Neural cell (in vitro differentiated cells): ENCODE measurements at regions not wholly inside any gene's neighbourhood (a gene's known extent, or its start where the extent isn't known, plus 50 kb on each side); places are given as distances from the start of the nearest gene placed in this dataset.

Experiments
- H2AFZ ChIP-seq: fragments of 200-600, 300-800 bp; sonication (generic), shearing (Covaris generic); 2 replicates; pipeline ENCODE4 v1.6.0; 2014; ENCODE audit warnings: low read depth, mild to moderate bottlenecking, antibody characterized with exemption, low read length, moderate library complexity
- H3F3A ChIP-seq: fragments of 200-600 bp; shearing (Covaris generic); 2 replicates; pipeline ENCODE4 v1.6.1; 2016; ENCODE audit warnings: mild to moderate bottlenecking, moderate library complexity, mixed read lengths, antibody characterized with exemption, low read length; ENCODE audit not compliant: insufficient read depth, poor library complexity, severe bottlenecking
- H3K27ac ChIP-seq: fragments of 200-600, 300-800 bp; sonication (generic), shearing (Covaris generic); 2 replicates; pipeline ENCODE4 v1.5.1; 2014; ENCODE audit warnings: mild to moderate bottlenecking, low read length, moderate library complexity
- H3K27me3 ChIP-seq: fragments of 300-800, 200-600 bp; sonication (generic), shearing (Covaris generic); 2 replicates; pipeline ENCODE4 v1.6.0; 2014; ENCODE audit warnings: mild to moderate bottlenecking, low read depth, low read length, moderate library complexity; ENCODE audit not compliant: insufficient read depth
- H3K36me3 ChIP-seq: fragments of 300-800, 200-600 bp; sonication (generic), shearing (Covaris generic); 2 replicates; pipeline ENCODE4 v1.5.1; 2014; ENCODE audit warnings: mild to moderate bottlenecking, antibody characterized with exemption, low read length, moderate library complexity; ENCODE audit not compliant: insufficient read depth
- H3K4me2 ChIP-seq: fragments of 300-800, 200-600 bp; sonication (generic), shearing (Covaris generic); 2 replicates; pipeline ENCODE4 v1.6.0; 2014; ENCODE audit warnings: mild to moderate bottlenecking, low read length
- H3K4me3 ChIP-seq: fragments of 300-800, 200-600 bp; sonication (generic), shearing (Covaris generic); 2 replicates; pipeline ENCODE4 v1.5.1; 2014; ENCODE audit warnings: mild to moderate bottlenecking, low read length, moderate library complexity
- H3K79me2 ChIP-seq: fragments of 200-600 bp; shearing (Covaris generic); replicated peaks from 2 replicates; pipeline ENCODE4 v1.6.0; 2014; ENCODE audit warnings: mild to moderate bottlenecking, low read length, moderate library complexity; ENCODE audit not compliant: insufficient read depth
- H3K9ac ChIP-seq: fragments of 300-800, 200-600 bp; sonication (generic), shearing (Covaris generic); 2 replicates; pipeline ENCODE4 v1.6.1; 2016; ENCODE audit warnings: mild to moderate bottlenecking, low read length, mixed read lengths
- H3K9me2 ChIP-seq: fragments of 200-600 bp; shearing (Covaris generic); 2 replicates; pipeline ENCODE4 v1.6.1; 2016; ENCODE audit warnings: mild to moderate bottlenecking, low read length, mixed read lengths; ENCODE audit not compliant: insufficient read depth
- H3K9me3 ChIP-seq: fragments of 200-600, 300-800 bp; sonication (generic), shearing (Covaris generic); 2 replicates; pipeline ENCODE4 v1.6.1; 2016; ENCODE audit warnings: mild to moderate bottlenecking, mixed run types, low read length, moderate library complexity, mixed read lengths
- H4K20me1 ChIP-seq: fragments of 200-600 bp; shearing (Covaris generic); 2 replicates; pipeline ENCODE4 v1.6.1; 2016; ENCODE audit warnings: mild to moderate bottlenecking, mixed run types; ENCODE audit not compliant: insufficient read depth
- CTCF ChIP-seq: fragments of 450-650 bp; IDR thresholded peaks from 2 replicates; pipeline ENCODE4 v1.5.1; 2014; ENCODE audit warnings: antibody characterized with exemption, mild to moderate bottlenecking, moderate library complexity; ENCODE audit not compliant: poor library complexity, severe bottlenecking
- EP300 ChIP-seq: fragments of 450-650 bp; conservative IDR thresholded peaks from 2 replicates; pipeline ENCODE4 v1.6.1; 2014; ENCODE audit warnings: antibody characterized with exemption, mild to moderate bottlenecking, moderate library complexity; ENCODE audit not compliant: poor library complexity, severe bottlenecking
- EZH2 ChIP-seq: fragments of 200-600, 300-800 bp; shearing (Covaris generic), sonication (generic); IDR thresholded peaks from 2 replicates; pipeline ENCODE4 v1.6.1; 2014; ENCODE audit warnings: antibody characterized with exemption, low read length, borderline replicate concordance, mild to moderate bottlenecking; ENCODE audit not compliant: insufficient read depth, poor library complexity, severe bottlenecking
- MXI1 ChIP-seq: fragments of 450-650 bp; conservative IDR thresholded peaks from 2 replicates; pipeline ENCODE4 v1.6.1; 2014; ENCODE audit warnings: antibody characterized with exemption, mild to moderate bottlenecking; ENCODE audit not compliant: poor library complexity, severe bottlenecking
- POLR2AphosphoS5 ChIP-seq: IDR thresholded peaks from 2 replicates; pipeline ENCODE4 v1.6.1; 2012
- RAD21 ChIP-seq: fragments of 450-650 bp; conservative IDR thresholded peaks from 2 replicates; pipeline ENCODE4 v1.6.1; 2014; ENCODE audit warnings: antibody characterized with exemption, mild to moderate bottlenecking, moderate library complexity
- SMC3 ChIP-seq: fragments of 450-650 bp; conservative IDR thresholded peaks from 2 replicates; pipeline ENCODE4 v1.6.1; 2014; ENCODE audit warnings: antibody characterized with exemption, mild to moderate bottlenecking, moderate library complexity; ENCODE audit not compliant: poor library complexity
- TAF1 ChIP-seq: IDR thresholded peaks from 2 replicates; pipeline ENCODE4 v1.6.1; 2012; ENCODE audit warnings: low read depth
- TF ChIP-seq, protein P1 (sequence below): IDR thresholded peaks from 2 replicates; pipeline ENCODE4 v1.6.1; 2012; ENCODE audit warnings: borderline replicate concordance

GRCh38 chr9:80595192-80595591 lies 1023.4 kb downstream of the TLE4 start:
- no peaks in the 10 kb centered on the region for H3F3A ChIP-seq
- H3K9me3 ChIP-seq: no peaks in the 10 kb centered on the region
- H3K4me3 ChIP-seq: no peak overlapping the region
- no peak overlapping the region for H3K9ac ChIP-seq
- H4K20me1 ChIP-seq: no peaks in the 10 kb centered on the region
- H3K79me2 ChIP-seq: no peaks in the 10 kb centered on the region
- H3K4me2 ChIP-seq: no peak overlapping the region
- H2AFZ ChIP-seq: no peak overlapping the region
- TF ChIP-seq, protein P1, sequence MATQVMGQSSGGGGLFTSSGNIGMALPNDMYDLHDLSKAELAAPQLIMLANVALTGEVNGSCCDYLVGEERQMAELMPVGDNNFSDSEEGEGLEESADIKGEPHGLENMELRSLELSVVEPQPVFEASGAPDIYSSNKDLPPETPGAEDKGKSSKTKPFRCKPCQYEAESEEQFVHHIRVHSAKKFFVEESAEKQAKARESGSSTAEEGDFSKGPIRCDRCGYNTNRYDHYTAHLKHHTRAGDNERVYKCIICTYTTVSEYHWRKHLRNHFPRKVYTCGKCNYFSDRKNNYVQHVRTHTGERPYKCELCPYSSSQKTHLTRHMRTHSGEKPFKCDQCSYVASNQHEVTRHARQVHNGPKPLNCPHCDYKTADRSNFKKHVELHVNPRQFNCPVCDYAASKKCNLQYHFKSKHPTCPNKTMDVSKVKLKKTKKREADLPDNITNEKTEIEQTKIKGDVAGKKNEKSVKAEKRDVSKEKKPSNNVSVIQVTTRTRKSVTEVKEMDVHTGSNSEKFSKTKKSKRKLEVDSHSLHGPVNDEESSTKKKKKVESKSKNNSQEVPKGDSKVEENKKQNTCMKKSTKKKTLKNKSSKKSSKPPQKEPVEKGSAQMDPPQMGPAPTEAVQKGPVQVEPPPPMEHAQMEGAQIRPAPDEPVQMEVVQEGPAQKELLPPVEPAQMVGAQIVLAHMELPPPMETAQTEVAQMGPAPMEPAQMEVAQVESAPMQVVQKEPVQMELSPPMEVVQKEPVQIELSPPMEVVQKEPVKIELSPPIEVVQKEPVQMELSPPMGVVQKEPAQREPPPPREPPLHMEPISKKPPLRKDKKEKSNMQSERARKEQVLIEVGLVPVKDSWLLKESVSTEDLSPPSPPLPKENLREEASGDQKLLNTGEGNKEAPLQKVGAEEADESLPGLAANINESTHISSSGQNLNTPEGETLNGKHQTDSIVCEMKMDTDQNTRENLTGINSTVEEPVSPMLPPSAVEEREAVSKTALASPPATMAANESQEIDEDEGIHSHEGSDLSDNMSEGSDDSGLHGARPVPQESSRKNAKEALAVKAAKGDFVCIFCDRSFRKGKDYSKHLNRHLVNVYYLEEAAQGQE: no peak
- TF ChIP-seq EZH2: no peak
- no peak for TF ChIP-seq POLR2AphosphoS5
- no peak for TF ChIP-seq SMC3
- no peak for TF ChIP-seq EP300
- no peak for TF ChIP-seq MXI1
- TF ChIP-seq TAF1: no peak
- no peak for TF ChIP-seq CTCF
- no peak for TF ChIP-seq RAD21
- H3K9me2 ChIP-seq: no peaks in the 10 kb centered on the region
- H3K27ac ChIP-seq: no peak overlapping the region
- no peaks in the 10 kb centered on the region for H3K36me3 ChIP-seq
- H3K27me3 ChIP-seq: no peaks in the 10 kb centered on the region

DNA sequence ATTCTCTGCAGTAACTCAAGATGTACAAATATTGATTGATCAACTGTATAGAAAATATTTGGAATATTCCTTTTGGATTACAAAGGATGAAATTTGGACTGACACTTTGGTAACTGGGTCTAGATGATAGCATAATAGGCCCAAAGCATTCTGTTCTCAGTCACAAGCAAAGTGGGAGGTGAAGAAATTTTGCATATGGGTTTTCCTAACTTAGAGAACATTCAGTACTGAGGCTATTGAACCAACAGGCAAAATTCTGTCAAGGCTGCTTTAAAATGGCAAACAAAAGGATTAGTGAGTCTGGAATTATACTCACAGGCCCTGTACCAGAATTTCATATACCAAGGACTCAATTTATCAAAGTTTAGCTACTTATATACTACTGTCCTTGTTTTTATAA lies 1020.6 kb downstream of the TLE4 start:
- Histone ChIP-seq H3F3A (no peaks in the 10 kb centered on the region), H3K9ac (no peak overlapping the region), H3K27ac (no peak overlapping the region), H2AFZ (no peak overlapping the region), H3K9me3 (no peaks in the 10 kb centered on the region), H3K36me3 (no peaks in the 10 kb centered on the region), H4K20me1 (no peaks in the 10 kb centered on the region), H3K4me2 (no peak overlapping the region), H3K27me3 (no peaks in the 10 kb centered on the region), H3K4me3 (no peak overlapping the region), H3K79me2 (no peaks in the 10 kb centered on the region), H3K9me2 (no peaks in the 10 kb centered on the region)
- no peak for TF ChIP-seq SMC3

DNA sequence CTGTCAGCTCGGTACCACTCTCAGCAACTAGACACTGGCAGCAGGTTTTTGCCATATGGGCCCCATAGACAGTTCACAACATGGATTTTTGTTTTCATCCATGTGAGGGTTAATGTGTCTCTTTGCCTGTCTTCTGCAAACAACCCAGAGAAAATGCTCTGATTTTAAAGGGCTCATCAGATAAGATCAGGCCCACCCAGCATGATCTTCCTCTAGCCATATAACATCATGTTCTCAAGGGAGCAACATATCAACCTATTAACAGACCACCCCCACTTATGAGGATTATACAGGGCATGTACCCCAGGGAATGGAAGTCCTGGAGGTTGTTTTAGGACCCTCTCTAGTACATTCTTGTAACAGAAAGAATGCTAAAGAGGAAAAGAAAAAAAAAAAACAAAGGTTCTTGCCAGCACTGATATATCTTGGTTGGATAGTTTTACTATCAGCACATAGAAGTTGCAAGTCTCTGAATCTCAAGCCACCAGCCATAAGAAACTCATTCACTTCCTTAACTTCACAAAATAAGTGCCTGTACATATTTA lies 1015.1 kb downstream of the TLE4 start:
- no peak overlapping the region for H3K27ac ChIP-seq
- no peak overlapping the region for H3K4me2 ChIP-seq
- no peaks in the 10 kb centered on the region for H3K79me2 ChIP-seq
- H3K4me3 ChIP-seq: no peak overlapping the region
- TF ChIP-seq SMC3: no peak
- TF ChIP-seq CTCF: no peak
- TF ChIP-seq RAD21: no peak
- no peak for TF ChIP-seq EP300
- TF ChIP-seq EZH2: no peak
- TF ChIP-seq MXI1: no peak
- no peak for TF ChIP-seq POLR2AphosphoS5
- TF ChIP-seq, protein P1: no peak
- TF ChIP-seq TAF1: no peak
- no peaks in the 10 kb centered on the region for H4K20me1 ChIP-seq
- H3K36me3 ChIP-seq: no peaks in the 10 kb centered on the region
- H3K9me2 ChIP-seq: no peaks in the 10 kb centered on the region
- H3K9me3 ChIP-seq: no peaks in the 10 kb centered on the region
- no peak overlapping the region for H2AFZ ChIP-seq
- no peaks in the 10 kb centered on the region for H3F3A ChIP-seq
- no peaks in the 10 kb centered on the region for H3K27me3 ChIP-seq
- no peak overlapping the region for H3K9ac ChIP-seq
